Activated effector memory CD4-positive, alpha-beta T cell treated with Interleukin-2 at 50 U/mL for 16 hours (primary cell): ENCODE measurements at regions not wholly inside any gene's neighbourhood (a gene's known extent, or its start where the extent isn't known, plus 50 kb on each side); places are given as distances from the start of the nearest gene placed in this dataset.

Experiments used
- DNase-seq: peaks from one replicate; pipeline ENCODE4 v3.0.0-alpha.2; 2020

- no peak for DNase-seq
Observed at GRCh38 chr2:8254791-8255447, 426.9 kb upstream of the ID2 start.

- DNase-seq: no peak
Observed at GRCh38 chr2:8255448-8255800, 426.4 kb upstream of the ID2 start.

- DNase-seq: no peak
Observed at GRCh38 chr2:8256905-8257304, 425.0 kb upstream of the ID2 start.

- DNase-seq: no peak
Observed at GRCh38 chr2:8257502-8257901, 424.4 kb upstream of the ID2 start.

GRCh38 chr2:8258406-8258805 is 423.4 kb upstream of the ID2 start:
- no peak for DNase-seq

GRCh38 chr2:8259106-8259840 is 422.6 kb upstream of the ID2 start:
- no peak for DNase-seq

GRCh38 chr2:8259841-8260178 is 422.0 kb upstream of the ID2 start:
- DNase-seq: no peak

- DNase-seq: no peak
Observed at GRCh38 chr2:8260213-8260612, 421.6 kb upstream of the ID2 start.

GRCh38 chr2:8263901-8264300 is 418.0 kb upstream of the ID2 start:
- DNase-seq: no peak

GRCh38 chr2:8264981-8265380 is 416.9 kb upstream of the ID2 start:
- DNase-seq: no peak

- no peak for DNase-seq
Observed at GRCh38 chr2:8265476-8266226, 416.2 kb upstream of the ID2 start.

- DNase-seq: no peak
Observed at GRCh38 chr2:8266563-8266962, 415.3 kb upstream of the ID2 start.

- no peak for DNase-seq
Observed at GRCh38 chr2:8267048-8267447, 414.8 kb upstream of the ID2 start.

- no peak for DNase-seq
Observed at GRCh38 chr2:8267721-8268120, 414.1 kb upstream of the ID2 start.

- DNase-seq: no peak
Observed at GRCh38 chr2:8268172-8268783, 413.6 kb upstream of the ID2 start.

GRCh38 chr2:8270699-8271098 is 411.2 kb upstream of the ID2 start:
- no peak for DNase-seq

GRCh38 chr2:8271461-8271860 is 410.4 kb upstream of the ID2 start:
- no peak for DNase-seq

GRCh38 chr2:8276026-8276425 is 405.8 kb upstream of the ID2 start:
- DNase-seq: no peak

- DNase-seq: no peak
Observed at GRCh38 chr2:8277921-8278571, 403.8 kb upstream of the ID2 start.

- DNase-seq: no peak
Observed at GRCh38 chr2:8278709-8279354, 403.0 kb upstream of the ID2 start.

GRCh38 chr2:8279506-8279905 is 402.4 kb upstream of the ID2 start:
- no peak for DNase-seq

- DNase-seq: no peak
Observed at GRCh38 chr2:8281234-8281633, 400.6 kb upstream of the ID2 start.
